Fibroblast of villous mesenchyme (primary cell): ENCODE measurements at regions not wholly inside any gene's neighbourhood (a gene's known extent, or its start where the extent isn't known, plus 50 kb on each side); places are given as distances from the start of the nearest gene placed in this dataset.

Experiments used
- DNase-seq: peaks from one replicate; pipeline ENCODE4 v3.0.0-alpha.2; 2010; ENCODE audit warnings: low read depth
- H3K4me3 ChIP-seq: 2 replicates; pipeline ENCODE4 v1.5.1; 2011; ENCODE audit warnings: low read depth, mild to moderate bottlenecking, low read length
- TF ChIP-seq, protein P1 (sequence below): IDR thresholded peaks from 2 replicates; pipeline ENCODE4 v1.5.1; 2012; ENCODE audit warnings: low read depth, mild to moderate bottlenecking, low read length; ENCODE audit not compliant: insufficient read depth

- TF ChIP-seq, protein P1, sequence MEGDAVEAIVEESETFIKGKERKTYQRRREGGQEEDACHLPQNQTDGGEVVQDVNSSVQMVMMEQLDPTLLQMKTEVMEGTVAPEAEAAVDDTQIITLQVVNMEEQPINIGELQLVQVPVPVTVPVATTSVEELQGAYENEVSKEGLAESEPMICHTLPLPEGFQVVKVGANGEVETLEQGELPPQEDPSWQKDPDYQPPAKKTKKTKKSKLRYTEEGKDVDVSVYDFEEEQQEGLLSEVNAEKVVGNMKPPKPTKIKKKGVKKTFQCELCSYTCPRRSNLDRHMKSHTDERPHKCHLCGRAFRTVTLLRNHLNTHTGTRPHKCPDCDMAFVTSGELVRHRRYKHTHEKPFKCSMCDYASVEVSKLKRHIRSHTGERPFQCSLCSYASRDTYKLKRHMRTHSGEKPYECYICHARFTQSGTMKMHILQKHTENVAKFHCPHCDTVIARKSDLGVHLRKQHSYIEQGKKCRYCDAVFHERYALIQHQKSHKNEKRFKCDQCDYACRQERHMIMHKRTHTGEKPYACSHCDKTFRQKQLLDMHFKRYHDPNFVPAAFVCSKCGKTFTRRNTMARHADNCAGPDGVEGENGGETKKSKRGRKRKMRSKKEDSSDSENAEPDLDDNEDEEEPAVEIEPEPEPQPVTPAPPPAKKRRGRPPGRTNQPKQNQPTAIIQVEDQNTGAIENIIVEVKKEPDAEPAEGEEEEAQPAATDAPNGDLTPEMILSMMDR: no peak
- no peak overlapping the region for H3K4me3 ChIP-seq
Measured at GRCh38 chr6:95071464-95071863, 505.9 kb upstream of the MANEA start.

DNA sequence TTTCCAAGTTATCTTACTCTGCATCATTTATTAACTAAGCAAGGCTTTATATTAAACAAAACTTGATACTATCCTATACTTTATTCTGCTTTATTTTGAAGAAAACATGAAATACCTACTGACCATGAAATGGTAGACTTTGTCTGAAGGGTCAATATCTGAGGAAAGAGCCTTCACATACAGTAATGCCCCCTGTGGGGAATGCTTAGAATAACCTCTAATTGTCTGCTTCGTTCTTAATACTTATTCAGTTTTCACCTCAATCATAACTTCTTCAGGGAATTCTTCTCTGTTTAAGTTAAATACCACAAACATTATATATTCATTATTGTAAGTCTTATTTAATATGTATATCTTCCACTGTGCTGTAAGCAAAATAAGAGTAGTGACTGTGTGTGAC lies 498.9 kb upstream of the MANEA start:
- no peak overlapping the region for H3K4me3 ChIP-seq
- TF ChIP-seq, protein P1: no peak
- no peak for DNase-seq

More at GRCh38 chr6:95071464-95071863, 505.9 kb upstream of the MANEA start:
- no peak for DNase-seq

GRCh38 chr6:95081231-95081630 lies 496.1 kb upstream of the MANEA start:
- no peak for DNase-seq
- TF ChIP-seq, protein P1: no peak
- no peak overlapping the region for H3K4me3 ChIP-seq

GRCh38 chr6:95081949-95082348 lies 495.4 kb upstream of the MANEA start:
- no peak for DNase-seq
- TF ChIP-seq, protein P1: no peak
- H3K4me3 ChIP-seq: no peak overlapping the region

DNA sequence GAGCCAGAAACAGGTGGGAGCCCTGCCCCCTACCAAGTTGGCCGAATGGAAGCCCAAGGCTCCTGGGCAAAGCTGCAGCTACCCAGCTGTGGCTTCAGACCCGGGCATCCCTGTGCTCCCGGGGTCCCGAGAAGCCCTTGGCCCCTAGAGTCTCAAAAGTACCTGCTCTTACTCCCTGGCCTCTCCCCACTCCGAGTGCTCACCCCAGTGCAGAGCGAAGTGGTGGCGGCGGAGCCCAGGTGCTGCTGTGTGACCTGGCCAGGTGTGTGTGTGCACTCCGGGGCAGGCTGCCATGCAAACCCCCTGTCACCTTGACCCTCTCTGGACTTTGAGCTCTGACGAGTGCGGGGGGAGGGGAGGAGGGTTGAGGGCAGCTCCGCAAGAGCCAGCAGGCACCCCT lies 493.8 kb upstream of the MANEA start:
- DNase-seq: no peak

DNA sequence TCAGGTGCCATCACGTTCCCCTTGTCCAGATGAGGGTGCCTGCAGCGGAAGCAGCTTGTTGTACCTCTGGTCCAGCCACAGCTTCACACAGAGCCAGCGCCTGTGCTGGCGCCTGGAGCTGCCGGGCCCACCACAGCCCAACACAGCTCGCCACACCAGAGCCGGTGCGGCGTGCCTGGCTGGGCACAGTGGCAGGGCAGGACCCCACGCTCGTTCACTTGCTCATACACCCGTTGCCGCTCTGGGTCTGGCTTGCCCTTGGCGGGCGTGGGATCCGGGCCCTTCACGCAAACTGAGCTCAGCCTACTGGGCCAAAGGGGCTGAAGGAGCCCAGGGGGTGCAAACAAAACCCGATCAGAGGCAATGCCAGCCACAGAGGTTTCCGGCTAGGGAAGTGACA lies 492.5 kb upstream of the MANEA start:
- no peak for DNase-seq
- TF ChIP-seq, protein P1: no peak

More for the DNA sequence above, 493.8 kb upstream of the MANEA start:
- H3K4me3 ChIP-seq: no peak overlapping the region
- TF ChIP-seq, protein P1: no peak

GRCh38 chr6:95087394-95088097 lies 489.8 kb upstream of the MANEA start:
- no peak overlapping the region for H3K4me3 ChIP-seq
- peak; percentile 16 for DNase-seq
- TF ChIP-seq, protein P1: no peak

More for the DNA sequence above, 492.5 kb upstream of the MANEA start:
- no peak overlapping the region for H3K4me3 ChIP-seq
